ENCODE measurements at regions not wholly inside any gene's neighbourhood (a gene's known extent, or its start where the extent isn't known, plus 50 kb on each side); places are given as distances from the start of the nearest gene placed in this dataset.

- Histone ChIP-seq H3K36me3 (ENCODE audit: insufficient read depth, low read length) (no peaks in the 10 kb centered on the region), H3K79me2 (replicated peaks; ENCODE audit: insufficient read depth, low read length) (no peaks in the 10 kb centered on the region), H2AFZ (ENCODE audit: low read depth, low read length) (no peak overlapping the region), H3K4me3 (ENCODE audit: low read length) (no peak overlapping the region), H3K9me2 (ENCODE audit: insufficient read depth, low read length) (no peaks in the 10 kb centered on the region), H4K20me1 (ENCODE audit: insufficient read depth) (no peaks in the 10 kb centered on the region), H3K9ac (ENCODE audit: low read length) (no peak overlapping the region), H3K9me3 (ENCODE audit: low read length) (no peaks in the 10 kb centered on the region), H3F3A (ENCODE audit: insufficient read depth, low read length, poor library complexity, severe bottlenecking) (no peaks in the 10 kb centered on the region), H3K27me3 (ENCODE audit: insufficient read depth, low read depth, low read length) (no peaks in the 10 kb centered on the region), H3K27ac (ENCODE audit: low read length) (no peak overlapping the region), H3K4me2 (ENCODE audit: low read length) (no peak overlapping the region)
- TF ChIP-seq EZH2 (IDR thresholded peaks at IDR 0.05; ENCODE audit: borderline replicate concordance, insufficient read depth, low read length, poor library complexity, severe bottlenecking) (no peak), CTCF (IDR thresholded peaks at IDR 0.05; ENCODE audit: poor library complexity, severe bottlenecking) (no peak), MXI1 (conservative IDR thresholded peaks at IDR 0.05; ENCODE audit: poor library complexity, severe bottlenecking) (no peak), EP300 (conservative IDR thresholded peaks at IDR 0.05; ENCODE audit: poor library complexity, severe bottlenecking) (no peak), REST (IDR thresholded peaks at IDR 0.05; ENCODE audit: borderline replicate concordance) (no peak), POLR2AphosphoS5 (IDR thresholded peaks at IDR 0.05) (no peak), TAF1 (IDR thresholded peaks at IDR 0.05; ENCODE audit: low read depth) (no peak), SMC3 (conservative IDR thresholded peaks at IDR 0.05; ENCODE audit: poor library complexity) (no peak), RAD21 (conservative IDR thresholded peaks at IDR 0.05) (no peak)
These were observed 606.3 kb downstream of the NPHP4 start for GRCh38 chr1:5385956-5386355.

DNA sequence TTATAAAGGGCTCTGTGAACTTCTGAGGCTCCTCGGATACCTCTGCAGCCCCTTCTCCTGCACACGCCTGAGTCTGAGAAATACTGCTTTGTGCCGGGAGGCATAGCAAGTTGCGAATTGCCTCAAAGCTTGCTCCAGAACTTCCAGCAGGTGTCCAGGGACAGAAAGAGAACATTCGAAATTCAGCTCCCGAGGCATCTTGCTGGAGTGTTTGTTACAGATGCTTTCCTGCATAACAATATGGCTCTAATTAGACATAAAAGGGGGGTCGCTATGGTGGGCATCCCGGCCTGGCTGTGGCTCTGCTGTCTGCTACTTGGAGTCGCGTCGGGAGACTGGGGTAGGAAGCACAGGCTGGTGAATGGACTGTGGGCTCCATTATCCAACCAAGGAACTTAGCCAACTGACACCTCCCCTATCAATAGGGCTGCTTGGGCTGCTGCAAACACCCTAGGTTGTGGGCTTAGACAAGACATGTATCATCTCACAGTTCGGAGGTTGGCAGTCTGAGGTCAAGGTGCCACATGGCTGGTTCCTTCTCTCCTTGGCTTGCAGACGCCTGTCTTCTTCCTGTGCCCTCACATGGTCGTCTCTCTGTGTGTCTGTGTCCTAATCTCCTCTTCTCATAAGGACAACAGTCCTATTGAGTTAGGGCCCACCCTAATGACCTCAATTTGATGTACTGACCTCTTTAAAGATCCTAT lies 607.0 kb downstream of the NPHP4 start:
- Histone ChIP-seq H4K20me1 (ENCODE audit: insufficient read depth) (no peaks in the 10 kb centered on the region), H2AFZ (ENCODE audit: low read depth, low read length) (no peak overlapping the region)

More for the DNA sequence above, 607.0 kb downstream of the NPHP4 start:
- H3K9ac ChIP-seq (ENCODE audit: low read length) = no peak overlapping the region
- no peaks in the 10 kb centered on the region for H3K36me3 ChIP-seq (ENCODE audit: insufficient read depth, low read length)
- no peak overlapping the region for H3K4me3 ChIP-seq (ENCODE audit: low read length)
- H3F3A ChIP-seq (ENCODE audit: insufficient read depth, low read length, poor library complexity, severe bottlenecking) = no peaks in the 10 kb centered on the region
- H3K27me3 ChIP-seq (ENCODE audit: insufficient read depth, low read depth, low read length) = no peaks in the 10 kb centered on the region
- no peaks in the 10 kb centered on the region for H3K9me2 ChIP-seq (ENCODE audit: insufficient read depth, low read length)
- H3K4me2 ChIP-seq (ENCODE audit: low read length) = no peak overlapping the region
- TF ChIP-seq SMC3 (conservative IDR thresholded peaks at IDR 0.05; ENCODE audit: poor library complexity) (no peak), EP300 (conservative IDR thresholded peaks at IDR 0.05; ENCODE audit: poor library complexity, severe bottlenecking) (no peak), MXI1 (conservative IDR thresholded peaks at IDR 0.05; ENCODE audit: poor library complexity, severe bottlenecking) (no peak), CTCF (IDR thresholded peaks at IDR 0.05; ENCODE audit: poor library complexity, severe bottlenecking) (no peak), EZH2 (IDR thresholded peaks at IDR 0.05; ENCODE audit: borderline replicate concordance, insufficient read depth, low read length, poor library complexity, severe bottlenecking) (no peak), RAD21 (conservative IDR thresholded peaks at IDR 0.05) (no peak), TAF1 (IDR thresholded peaks at IDR 0.05; ENCODE audit: low read depth) (no peak), POLR2AphosphoS5 (IDR thresholded peaks at IDR 0.05) (no peak), REST (IDR thresholded peaks at IDR 0.05; ENCODE audit: borderline replicate concordance) (no peak)
- no peaks in the 10 kb centered on the region for H3K79me2 ChIP-seq (replicated peaks; ENCODE audit: insufficient read depth, low read length)
- no peaks in the 10 kb centered on the region for H3K9me3 ChIP-seq (ENCODE audit: low read length)
- no peak overlapping the region for H3K27ac ChIP-seq (ENCODE audit: low read length)
